Cardiac muscle cell (in vitro differentiated cells and primary cell): ENCODE measurements at regions not wholly inside any gene's neighbourhood (a gene's known extent, or its start where the extent isn't known, plus 50 kb on each side); places are given as distances from the start of the nearest gene placed in this dataset.

ENCODE experiments used
- DNase-seq, 2 donors: peaks; one replicate each; pipeline versions ENCODE4 v3.0.0 to v3.0.0-alpha.2; 2010 to 2017; ENCODE audit warnings: low read depth in 1 of 2, low spot score in 1 of 2
- H3K27ac ChIP-seq: fragments of 200-600 bp; sonication (generic); 2 replicates; pipeline ENCODE4 v1.5.1; 2016
- H3K27me3 ChIP-seq: fragments of 200-600 bp; sonication (generic); 2 replicates; pipeline ENCODE4 v1.6.0; 2016; ENCODE audit warnings: control low read depth
- H3K36me3 ChIP-seq: fragments of 200-600 bp; sonication (generic); 2 replicates; pipeline ENCODE4 v1.5.1; 2016; ENCODE audit warnings: control low read depth
- H3K4me1 ChIP-seq: fragments of 200-600 bp; sonication (generic); 2 replicates; pipeline ENCODE4 v1.8.1; 2017; ENCODE audit warnings: low read depth, mild to moderate bottlenecking, mixed run types
- H3K4me3 ChIP-seq: fragments of 200-600 bp; sonication (generic); 2 replicates; pipeline ENCODE4 v1.5.1; 2016; ENCODE audit warnings: mild to moderate bottlenecking
- H3K9me3 ChIP-seq: fragments of 200-600 bp; sonication (generic); 2 replicates; pipeline ENCODE4 v1.5.1; 2017; ENCODE audit warnings: low read depth, mild to moderate bottlenecking, control low read depth
- CTCF ChIP-seq: IDR thresholded peaks from 2 replicates; pipeline ENCODE4 v1.5.1; 2012; ENCODE audit warnings: low read depth, mild to moderate bottlenecking, low read length

GRCh38 chr4:117422297-117422696, 336.9 kb upstream of the TRAM1L1 start:
- Histone ChIP-seq H3K27me3 (no peaks in the 10 kb centered on the region), H3K9me3 (no peaks in the 10 kb centered on the region), H3K4me1 (no peaks in the 10 kb centered on the region), H3K27ac (no peak overlapping the region), H3K36me3 (no peaks in the 10 kb centered on the region), H3K4me3 (no peak overlapping the region)
- no peak for DNase-seq
- no peak for TF ChIP-seq CTCF

- TF ChIP-seq CTCF, result no peak
- Histone ChIP-seq H3K27ac (no peak overlapping the region), H3K4me3 (no peak overlapping the region), H3K36me3 (no peaks in the 10 kb centered on the region), H3K9me3 (no peaks in the 10 kb centered on the region), H3K27me3 (no peaks in the 10 kb centered on the region), H3K4me1 (no peaks in the 10 kb centered on the region)
- DNase-seq, result no peak
Observed at GRCh38 chr4:117425636-117426035, 340.3 kb upstream of the TRAM1L1 start.

DNA sequence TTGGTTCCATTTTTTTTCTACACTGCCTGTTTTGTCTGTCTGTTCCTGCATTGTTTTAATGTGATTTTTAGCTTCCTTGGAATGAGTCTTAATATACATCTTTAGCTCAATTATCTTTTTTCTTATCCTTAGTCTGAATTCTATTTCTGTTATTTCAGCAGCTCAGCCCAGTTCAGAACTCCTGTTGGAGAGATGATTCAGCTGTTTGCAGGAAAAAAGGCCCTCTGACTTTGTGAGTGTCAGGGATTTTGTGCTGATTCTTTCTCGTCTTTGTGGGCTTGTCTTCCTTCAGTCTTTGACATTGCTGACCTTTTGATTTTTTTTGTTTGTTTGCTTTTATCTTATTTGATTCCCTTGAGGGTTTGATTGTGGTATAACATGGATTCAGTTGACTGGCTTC, 343.2 kb upstream of the TRAM1L1 start:
- H3K9me3 ChIP-seq, result no peaks in the 10 kb centered on the region
- DNase-seq, result no peak
- H3K27me3 ChIP-seq, result no peaks in the 10 kb centered on the region

DNA sequence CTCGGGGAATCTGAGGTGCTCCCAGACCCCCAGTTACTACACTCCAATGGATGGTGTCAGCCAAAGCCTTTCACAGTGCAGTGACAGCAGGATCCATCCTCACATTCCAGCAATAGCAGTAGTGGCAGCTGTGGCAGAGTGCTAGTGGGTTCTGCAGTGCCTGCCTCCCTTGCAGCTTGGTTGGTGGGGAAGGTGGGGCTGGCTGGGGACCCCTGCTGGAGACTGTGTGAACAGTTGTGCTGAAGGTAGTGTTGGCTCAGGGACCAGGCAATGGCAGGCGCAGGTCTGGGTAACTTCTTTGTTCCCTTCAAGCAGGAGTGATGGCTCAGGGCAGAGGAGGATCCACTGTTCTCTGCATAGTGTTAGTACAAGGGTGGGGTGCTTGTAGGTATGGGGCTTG, 343.7 kb upstream of the TRAM1L1 start:
- DNase-seq, result no peak
- H3K27ac ChIP-seq, result no peak overlapping the region
- TF ChIP-seq CTCF, result no peak
- H3K4me3 ChIP-seq, result no peak overlapping the region
- no peaks in the 10 kb centered on the region for H3K36me3 ChIP-seq
- H3K4me1 ChIP-seq, result no peaks in the 10 kb centered on the region
- H3K27me3 ChIP-seq, result no peaks in the 10 kb centered on the region
- H3K9me3 ChIP-seq, result no peaks in the 10 kb centered on the region

More for the DNA sequence above, 343.2 kb upstream of the TRAM1L1 start:
- no peak overlapping the region for H3K4me3 ChIP-seq
- H3K4me1 ChIP-seq, result no peaks in the 10 kb centered on the region
- H3K36me3 ChIP-seq, result no peaks in the 10 kb centered on the region
- H3K27ac ChIP-seq, result no peak overlapping the region
- TF ChIP-seq CTCF, result no peak

DNA sequence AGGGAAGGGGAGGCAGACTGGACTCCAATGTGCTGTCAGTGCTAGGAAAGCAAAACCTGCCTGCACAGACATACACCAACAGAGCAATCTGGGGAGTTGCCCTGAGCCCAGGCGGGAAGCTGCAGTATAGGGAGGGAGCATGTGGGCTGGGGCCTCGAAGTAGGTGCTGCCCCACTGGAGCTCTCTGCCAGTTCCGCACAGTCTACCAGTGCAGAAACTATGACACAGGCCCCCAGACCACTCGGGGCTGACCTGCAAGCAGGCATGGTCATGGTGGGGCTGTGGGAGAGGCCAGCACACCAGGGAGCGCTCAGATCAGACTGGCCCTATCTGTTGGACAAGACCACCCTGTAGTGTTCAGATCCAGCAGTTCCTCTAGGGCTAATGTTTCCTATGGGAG, 344.1 kb upstream of the TRAM1L1 start:
- Histone ChIP-seq H3K36me3 (no peaks in the 10 kb centered on the region), H3K27me3 (no peaks in the 10 kb centered on the region), H3K27ac (no peak overlapping the region), H3K9me3 (no peaks in the 10 kb centered on the region), H3K4me3 (no peak overlapping the region), H3K4me1 (no peaks in the 10 kb centered on the region)
- TF ChIP-seq CTCF, result no peak
- no peak for DNase-seq

DNA sequence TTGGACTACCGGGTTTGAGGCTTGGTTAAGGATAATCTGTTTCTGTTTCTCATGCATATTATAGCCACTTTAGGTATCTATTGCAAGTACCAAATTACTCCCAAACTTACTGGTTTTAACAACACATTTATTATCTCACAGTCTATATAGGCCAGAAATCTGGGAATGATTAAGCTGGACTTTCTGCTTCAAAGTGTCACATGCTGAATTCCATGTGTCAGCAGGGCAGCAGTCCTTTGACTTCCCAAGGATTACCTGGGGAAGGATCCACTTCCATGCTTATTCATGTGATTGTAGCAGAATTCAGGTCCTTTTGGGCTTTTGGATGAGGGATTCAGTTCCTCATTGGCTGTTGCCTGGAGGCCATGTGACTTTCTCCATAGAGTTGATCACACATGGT, 349.0 kb upstream of the TRAM1L1 start:
- Histone ChIP-seq H3K27me3 (no peaks in the 10 kb centered on the region), H3K4me1 (no peaks in the 10 kb centered on the region), H3K4me3 (no peak overlapping the region), H3K9me3 (no peaks in the 10 kb centered on the region), H3K36me3 (no peaks in the 10 kb centered on the region), H3K27ac (no peak overlapping the region)
- DNase-seq, result no peak
- no peak for TF ChIP-seq CTCF
